ENCODE measurements at regions not wholly inside any gene's neighbourhood (a gene's known extent, or its start where the extent isn't known, plus 50 kb on each side); places are given as distances from the start of the nearest gene placed in this dataset.

DNA sequence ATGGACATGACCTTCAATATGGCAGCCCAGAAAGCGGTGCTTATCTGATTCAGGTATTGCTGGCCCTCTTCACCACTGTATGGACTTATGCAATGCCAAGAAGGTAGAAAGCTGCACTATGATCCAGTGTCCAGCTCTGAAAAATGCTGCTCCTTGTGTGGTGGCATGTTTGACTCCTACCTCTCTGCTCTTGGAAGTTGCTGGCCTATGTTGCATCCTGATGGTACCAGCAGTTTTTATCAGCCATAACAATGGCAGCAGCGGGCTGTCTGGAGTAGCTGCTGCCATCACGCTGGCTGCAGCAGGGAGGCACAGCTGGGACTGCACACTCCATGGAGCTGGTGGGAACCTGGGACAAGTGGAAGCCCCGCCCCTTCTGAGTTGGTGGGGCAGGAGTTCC lies 53.1 kb upstream of the MED9 start:
- TF ChIP-seq, protein P1, sequence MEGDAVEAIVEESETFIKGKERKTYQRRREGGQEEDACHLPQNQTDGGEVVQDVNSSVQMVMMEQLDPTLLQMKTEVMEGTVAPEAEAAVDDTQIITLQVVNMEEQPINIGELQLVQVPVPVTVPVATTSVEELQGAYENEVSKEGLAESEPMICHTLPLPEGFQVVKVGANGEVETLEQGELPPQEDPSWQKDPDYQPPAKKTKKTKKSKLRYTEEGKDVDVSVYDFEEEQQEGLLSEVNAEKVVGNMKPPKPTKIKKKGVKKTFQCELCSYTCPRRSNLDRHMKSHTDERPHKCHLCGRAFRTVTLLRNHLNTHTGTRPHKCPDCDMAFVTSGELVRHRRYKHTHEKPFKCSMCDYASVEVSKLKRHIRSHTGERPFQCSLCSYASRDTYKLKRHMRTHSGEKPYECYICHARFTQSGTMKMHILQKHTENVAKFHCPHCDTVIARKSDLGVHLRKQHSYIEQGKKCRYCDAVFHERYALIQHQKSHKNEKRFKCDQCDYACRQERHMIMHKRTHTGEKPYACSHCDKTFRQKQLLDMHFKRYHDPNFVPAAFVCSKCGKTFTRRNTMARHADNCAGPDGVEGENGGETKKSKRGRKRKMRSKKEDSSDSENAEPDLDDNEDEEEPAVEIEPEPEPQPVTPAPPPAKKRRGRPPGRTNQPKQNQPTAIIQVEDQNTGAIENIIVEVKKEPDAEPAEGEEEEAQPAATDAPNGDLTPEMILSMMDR (IDR thresholded peaks at IDR 0.05): no peak
- no peak for TF ChIP-seq POLR2A (IDR thresholded peaks at IDR 0.05)
- 96 to 100% methylated on average over 3 to 4 of the region's 4 CpGs for WGBS, 2 donors
- H3K4me3 ChIP-seq (ENCODE audit: low read depth, poor library complexity, severe bottlenecking): no peak overlapping the region
- no peak for DNase-seq (ENCODE audit: low spot score in 2 of 2)
- intact Hi-C loops (cut with DNase I; ENCODE audit: low total_unique reads): loop anchor here (10.0 kb wide), 1 partner anchor 59 kb away; no protein-coding TSS in a partner anchor

DNA sequence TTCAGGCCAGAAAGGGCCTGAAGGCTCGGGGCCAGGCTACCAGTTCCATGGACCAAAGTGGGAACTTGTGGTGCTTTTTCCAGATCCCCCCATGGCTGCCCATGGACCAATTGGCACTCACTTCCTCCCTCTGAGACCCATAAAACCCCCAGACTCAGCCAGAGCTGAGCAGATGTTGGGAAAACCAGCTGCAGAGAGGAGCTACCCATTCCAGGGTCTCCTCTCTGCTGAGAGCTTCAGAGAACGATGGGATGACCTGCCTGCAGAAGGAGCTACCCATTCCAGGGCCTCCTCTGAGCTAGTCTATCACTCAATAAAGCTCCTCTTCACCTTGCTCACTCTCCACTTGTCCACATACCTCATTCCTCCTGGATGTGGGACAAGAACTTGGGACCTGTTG lies 52.2 kb upstream of the MED9 start:
- whole genome bisulfite sequencing, 2 donors: 91 to 100% methylated on average over 2 of the region's 2 CpGs
- intact Hi-C loops (cut with DNase I; ENCODE audit: low total_unique reads): loop anchor here (10.0 kb wide), 1 partner anchor 60 kb away; no protein-coding TSS in a partner anchor
- TF ChIP-seq, protein P1 (IDR thresholded peaks at IDR 0.05): no peak
- no peak for TF ChIP-seq POLR2A (IDR thresholded peaks at IDR 0.05)
- DNase-seq (ENCODE audit: low spot score in 2 of 2): no peak
- no peak overlapping the region for H3K4me3 ChIP-seq (ENCODE audit: low read depth, poor library complexity, severe bottlenecking)

DNA sequence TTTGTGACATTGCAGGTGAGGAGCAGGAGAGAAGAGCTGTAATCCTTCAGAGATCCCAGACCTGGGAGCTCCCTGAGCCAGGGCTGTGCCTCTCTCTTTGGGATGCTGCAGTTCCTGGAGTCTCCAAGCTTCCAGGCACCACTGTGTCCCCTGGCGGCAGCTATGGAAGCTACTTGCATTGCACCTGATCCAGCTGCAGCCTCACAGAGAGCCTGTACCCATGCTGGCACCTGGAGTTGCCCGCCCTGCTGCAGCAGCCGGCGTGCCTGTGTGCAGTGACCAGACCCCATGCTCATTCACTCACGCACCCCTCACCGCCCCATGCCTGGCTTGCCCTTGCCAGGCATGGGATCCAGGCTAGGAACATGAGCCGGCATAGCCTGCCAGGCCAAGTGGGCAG lies 51.8 kb upstream of the MED9 start:
- no peak overlapping the region for H3K4me3 ChIP-seq (ENCODE audit: low read depth, poor library complexity, severe bottlenecking)
- peak in 1 of 2 donors; percentile 69 for DNase-seq (ENCODE audit: low spot score in 2 of 2)
- TF ChIP-seq POLR2A (IDR thresholded peaks at IDR 0.05): no peak
- TF ChIP-seq, protein P1 (IDR thresholded peaks at IDR 0.05): no peak
- intact Hi-C loops (cut with DNase I; ENCODE audit: low total_unique reads): loop anchor here (10.0 kb wide), 1 partner anchor 60 kb away; no protein-coding TSS in a partner anchor
- 94 to 95% methylated on average over 7 of the region's 7 CpGs for WGBS, 2 donors

DNA sequence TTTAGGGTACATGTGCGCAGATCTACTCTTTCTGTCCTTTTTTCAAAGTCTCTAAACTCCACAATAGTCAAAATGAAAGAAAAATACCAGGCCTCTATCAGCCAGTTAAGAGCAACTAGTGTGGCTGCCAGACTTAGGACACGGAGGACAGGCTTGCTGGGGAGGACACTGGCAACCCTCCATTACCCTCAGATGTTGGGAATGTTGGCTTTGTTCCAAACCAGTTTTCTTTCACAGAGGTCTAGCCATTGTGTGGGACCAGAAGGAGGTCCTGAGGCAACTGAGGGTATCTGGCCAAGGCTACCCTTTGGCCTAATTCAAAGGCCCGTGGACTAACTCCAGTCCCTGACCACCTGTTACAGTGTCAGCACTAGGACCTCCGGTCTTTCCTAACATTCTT lies 51.2 kb upstream of the MED9 start:
- no peak overlapping the region for H3K4me3 ChIP-seq (ENCODE audit: low read depth, poor library complexity, severe bottlenecking)
- intact Hi-C loops (cut with DNase I; ENCODE audit: low total_unique reads): loop anchor here (10.0 kb wide), 1 partner anchor 61 kb away; no protein-coding TSS in a partner anchor
- DNase-seq (ENCODE audit: low spot score in 2 of 2): peak in 1 of 2 donors; percentile 46
- no peak for TF ChIP-seq POLR2A (IDR thresholded peaks at IDR 0.05)
- TF ChIP-seq, protein P1 (IDR thresholded peaks at IDR 0.05): no peak
- 78% methylated on average over 4 of the region's 4 CpGs for WGBS, 2 donors

DNA sequence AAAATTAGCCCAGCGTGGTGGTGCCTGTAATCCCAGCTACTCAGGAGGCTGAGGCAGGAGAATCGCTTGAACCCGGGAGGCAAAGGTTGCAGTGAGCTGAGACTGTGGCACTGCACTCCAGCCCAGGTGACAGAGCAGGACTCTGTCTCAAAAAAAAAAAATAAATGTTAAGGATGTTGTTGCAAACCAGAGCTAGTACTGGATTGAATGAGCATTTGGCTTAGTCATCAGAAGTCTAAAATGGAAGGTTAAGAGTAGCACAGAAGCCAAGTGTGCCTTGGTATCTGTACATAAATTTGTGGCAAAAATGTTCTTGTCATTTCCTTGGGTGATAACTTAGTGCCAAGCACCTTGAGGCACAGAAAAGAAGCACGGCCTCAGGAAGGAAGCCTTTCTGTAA lies 50.6 kb upstream of the MED9 start:
- no peak for TF ChIP-seq POLR2A (IDR thresholded peaks at IDR 0.05)
- TF ChIP-seq, protein P1 (IDR thresholded peaks at IDR 0.05): no peak
- DNase-seq (ENCODE audit: low spot score in 2 of 2): peak in 1 of 2 donors; percentile 7
- 94 to 95% methylated on average over 4 of the region's 4 CpGs for WGBS, 2 donors
- intact Hi-C loops (cut with DNase I; ENCODE audit: low total_unique reads): loop anchor here (10.0 kb wide), 1 partner anchor 61 kb away; no protein-coding TSS in a partner anchor
- H3K4me3 ChIP-seq (ENCODE audit: low read depth, poor library complexity, severe bottlenecking): no peak overlapping the region

Data from lower leg skin (tissue), 4 donors.